Esophagus squamous epithelium (tissue), 4 donors: ENCODE measurements at regions not wholly inside any gene's neighbourhood (a gene's known extent, or its start where the extent isn't known, plus 50 kb on each side); places are given as distances from the start of the nearest gene placed in this dataset.

ENCODE experiments used
- CTCF ChIP-seq, 6 experiments: fragments of 450-650 bp in 4 of 6; fragments of 200-600 bp in 2 of 6; sonication (generic) in 2 of 6; IDR thresholded peaks; one replicate each; pipeline ENCODE4 v1.5.1; 2016 to 2019; ENCODE audit warnings: antibody characterized with exemption in 6 of 6, mild to moderate bottlenecking in 4 of 6, moderate library complexity in 4 of 6
- POLR2A ChIP-seq, 4 donors: fragments of 450-650 bp; IDR thresholded peaks; one replicate each; pipeline ENCODE4 v1.6.1; 2017; ENCODE audit warnings: antibody characterized with exemption in 4 of 4, mild to moderate bottlenecking in 4 of 4, moderate library complexity in 3 of 4

DNA sequence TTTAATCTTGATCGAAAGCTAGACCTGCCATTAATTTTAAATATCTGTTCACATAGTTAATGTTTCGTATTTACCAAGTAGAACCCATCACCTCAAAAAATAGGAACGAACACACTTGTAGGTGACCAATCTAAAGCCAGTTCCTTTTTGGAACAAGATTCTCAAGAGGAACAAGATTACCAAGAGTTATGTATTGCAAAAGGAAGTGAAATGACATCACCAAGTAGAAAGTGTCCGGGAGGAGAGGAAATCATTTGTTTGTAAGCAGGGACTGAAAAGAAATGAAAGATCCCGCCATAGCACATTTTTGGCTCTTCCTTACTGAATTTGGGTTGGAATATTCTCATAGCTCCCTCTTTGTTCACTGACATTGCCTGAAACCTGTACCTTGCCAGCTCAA lies 1200.5 kb downstream of the SORCS1 start:
- no peak for TF ChIP-seq CTCF (IDR thresholded peaks at IDR 0.05)
- no peak for TF ChIP-seq POLR2A (IDR thresholded peaks at IDR 0.05)
